Islet of Langerhans (tissue), 1 donor: ENCODE measurements at regions not wholly inside any gene's neighbourhood (a gene's known extent, or its start where the extent isn't known, plus 50 kb on each side); places are given as distances from the start of the nearest gene placed in this dataset.
"Not testable (repeated sequence)": the region's sequence is repeated elsewhere in the genome, so short reads cannot be mapped to it uniquely, and the experiment has no call there.

Experiments used
- FAIRE-seq: peaks from one replicate; lab custom pipeline; 2011; peaks lifted over from hg19 to GRCh38; lab: Jason Lieb, UNC

DNA sequence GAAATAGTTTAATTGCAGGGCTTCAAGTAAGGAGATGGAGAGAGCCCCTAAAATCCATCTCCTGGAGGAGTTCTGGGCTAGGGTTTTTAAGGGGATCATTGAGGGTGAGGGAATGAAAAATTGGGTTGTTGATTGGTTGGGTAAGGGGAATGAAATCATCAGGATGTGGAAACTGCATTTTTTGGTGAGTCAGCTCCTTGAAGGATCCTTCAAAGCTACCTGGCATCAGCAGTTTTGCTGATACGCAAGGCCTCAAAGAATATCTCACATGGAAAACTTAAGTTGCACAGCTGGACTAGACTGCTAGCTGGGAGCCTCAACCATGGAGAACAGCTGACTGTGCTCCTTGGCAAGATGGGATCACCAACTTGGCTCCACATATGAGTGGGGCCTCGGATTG is 136.7 kb downstream of the FGF10 start:
- no peak for FAIRE-seq

GRCh38 chr5:44246986-44247385 is 142.2 kb downstream of the FGF10 start:
- FAIRE-seq = no peak

DNA sequence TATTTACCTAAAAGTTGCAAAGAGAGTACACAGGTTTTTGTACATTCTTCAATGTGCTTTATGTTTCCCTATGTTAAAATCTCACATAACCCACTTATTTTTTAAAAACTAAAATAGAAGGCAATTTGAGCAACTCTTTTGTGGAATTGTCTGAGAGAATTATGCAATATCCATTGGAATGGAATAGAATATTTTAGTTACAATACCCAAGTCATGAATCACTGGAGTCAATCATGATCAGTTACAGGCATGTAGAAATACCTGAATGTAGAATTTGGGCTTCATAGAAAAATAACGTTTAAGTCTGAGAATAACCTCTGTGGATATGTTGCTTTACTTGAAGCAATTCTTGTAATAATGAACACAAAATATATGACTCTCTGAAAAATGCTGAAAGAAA is 143.3 kb downstream of the FGF10 start:
- FAIRE-seq = no peak

GRCh38 chr5:44242791-44243190 is 146.4 kb downstream of the FGF10 start:
- no peak for FAIRE-seq

DNA sequence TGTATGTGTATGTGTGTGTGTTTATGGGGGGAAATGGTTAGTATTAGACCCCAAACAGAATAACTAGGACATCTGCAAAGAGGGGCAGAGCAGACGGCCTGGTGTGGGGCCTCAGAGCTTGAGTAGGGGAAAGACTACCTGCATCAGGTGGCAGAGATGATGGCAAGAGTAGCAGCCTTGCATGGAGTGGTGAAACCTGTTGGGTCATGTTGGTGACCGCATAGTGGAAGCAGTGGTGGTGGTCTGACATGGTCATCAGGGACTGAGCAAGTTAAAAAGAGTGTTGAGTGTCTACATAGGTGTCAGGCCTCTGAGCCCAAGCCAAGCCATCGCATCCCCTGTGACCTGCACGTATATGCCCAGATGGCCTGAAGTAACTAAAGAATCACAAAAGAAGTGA is 153.2 kb downstream of the FGF10 start:
- no peak for FAIRE-seq

DNA sequence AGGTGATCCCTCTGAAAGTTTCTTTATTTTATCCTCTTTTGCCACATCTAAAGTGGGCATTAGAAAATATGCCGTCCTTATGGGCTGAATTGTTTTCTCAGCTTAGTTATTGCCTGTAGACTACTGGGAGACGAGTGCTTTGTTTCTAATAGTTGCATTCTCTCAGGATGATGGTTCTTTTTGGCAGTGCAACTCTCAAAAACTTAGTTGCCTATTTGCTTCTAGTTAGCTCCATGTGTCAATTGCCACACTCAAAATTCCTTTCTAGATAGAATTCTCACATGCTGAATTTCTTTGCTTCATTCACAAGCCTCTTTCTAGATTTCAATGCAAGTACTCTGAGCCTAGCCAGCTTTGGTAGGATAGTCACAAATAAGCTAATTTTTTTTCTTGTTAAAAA is 155.5 kb downstream of the FGF10 start:
- FAIRE-seq = no peak

- no peak for FAIRE-seq
Observed at GRCh38 chr5:44225231-44226160, 163.7 kb downstream of the FGF10 start.

DNA sequence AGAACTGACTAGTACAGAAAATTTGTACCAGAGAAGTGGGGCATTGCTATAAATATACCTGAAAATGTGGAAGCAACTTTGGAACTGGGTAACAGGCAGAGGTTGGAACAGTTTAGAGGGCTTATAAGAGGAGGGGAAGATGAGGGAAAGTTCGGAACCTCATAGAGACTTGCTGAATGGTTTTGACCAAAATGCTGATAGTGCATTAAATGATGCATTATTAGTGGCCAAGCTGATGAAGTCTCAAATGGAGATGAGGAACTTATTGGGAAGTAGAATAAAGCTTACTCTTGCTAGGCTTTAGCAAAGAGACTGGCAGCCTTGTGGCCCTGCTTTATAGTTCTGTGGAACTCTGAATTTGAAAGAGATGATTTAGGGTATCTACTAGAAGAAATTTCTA is 189.8 kb downstream of the FGF10 start:
- no peak for FAIRE-seq

DNA sequence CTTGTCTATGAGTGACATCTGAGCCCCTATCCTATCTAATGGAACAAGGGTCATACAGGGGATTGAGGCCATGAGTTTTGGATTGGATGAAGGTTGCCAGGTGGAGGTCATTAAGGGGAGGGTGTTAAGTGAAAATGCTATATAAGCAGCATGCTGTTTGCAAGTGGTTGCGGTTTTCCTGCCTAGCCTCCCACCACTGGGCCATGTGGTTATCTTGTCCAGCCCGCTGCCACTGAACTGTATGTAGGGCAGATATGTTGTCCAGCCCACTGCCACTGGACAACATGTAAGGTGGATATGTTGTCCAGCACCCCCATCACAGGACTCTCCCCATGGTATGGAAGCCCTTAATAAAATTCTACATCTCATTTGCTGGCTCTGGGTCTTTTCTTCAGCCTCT is 200.0 kb downstream of the FGF10 start:
- FAIRE-seq = no peak

- FAIRE-seq = no peak
Observed at GRCh38 chr5:44187973-44188372, 201.2 kb downstream of the FGF10 start.

- FAIRE-seq = no peak
Observed at GRCh38 chr5:44183753-44184152, 205.5 kb downstream of the FGF10 start.

DNA sequence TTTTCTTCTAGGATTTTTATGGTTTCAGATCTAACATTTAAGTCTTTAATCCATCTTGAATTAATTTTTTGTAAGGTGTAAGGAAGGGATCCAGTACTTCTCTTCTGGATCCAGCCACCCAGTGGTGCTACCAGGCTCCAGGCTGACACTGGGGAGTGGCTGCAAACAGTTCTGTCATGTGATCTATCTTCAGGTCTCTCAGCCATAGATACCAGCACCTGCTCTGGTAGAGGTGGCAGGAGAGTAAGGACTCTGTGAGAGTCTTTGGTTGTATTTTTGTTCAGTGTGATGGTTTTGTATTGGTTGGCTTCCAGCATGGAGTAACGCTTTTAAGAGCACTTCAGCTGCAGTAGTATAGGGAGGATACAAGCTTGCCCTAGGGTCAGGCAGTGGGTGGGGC is 205.9 kb downstream of the FGF10 start:
- FAIRE-seq = no peak

- no peak for FAIRE-seq
Observed at GRCh38 chr5:44178414-44178813, 210.8 kb downstream of the FGF10 start.

GRCh38 chr5:44167540-44167939 is 221.7 kb downstream of the FGF10 start:
- no peak for FAIRE-seq

DNA sequence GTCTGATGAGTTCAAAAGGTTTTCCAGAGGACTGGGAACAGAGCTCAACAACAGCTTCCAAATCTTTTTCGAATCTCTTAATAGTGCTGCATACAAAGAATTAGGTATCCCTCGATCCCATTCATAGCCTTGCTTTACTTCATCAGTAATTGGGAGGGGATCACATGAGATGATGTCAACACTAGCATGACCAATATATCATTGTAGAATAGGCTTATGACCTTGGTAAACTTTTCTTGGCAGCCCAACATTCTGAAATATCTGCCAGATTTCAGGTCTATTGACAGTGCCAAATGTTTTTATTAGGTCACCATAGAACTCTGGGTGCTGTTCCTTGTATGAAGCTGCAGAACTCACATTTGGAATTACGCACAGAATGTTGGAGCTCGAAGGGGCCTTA is 228.9 kb downstream of the FGF10 start:
- FAIRE-seq = no peak

DNA sequence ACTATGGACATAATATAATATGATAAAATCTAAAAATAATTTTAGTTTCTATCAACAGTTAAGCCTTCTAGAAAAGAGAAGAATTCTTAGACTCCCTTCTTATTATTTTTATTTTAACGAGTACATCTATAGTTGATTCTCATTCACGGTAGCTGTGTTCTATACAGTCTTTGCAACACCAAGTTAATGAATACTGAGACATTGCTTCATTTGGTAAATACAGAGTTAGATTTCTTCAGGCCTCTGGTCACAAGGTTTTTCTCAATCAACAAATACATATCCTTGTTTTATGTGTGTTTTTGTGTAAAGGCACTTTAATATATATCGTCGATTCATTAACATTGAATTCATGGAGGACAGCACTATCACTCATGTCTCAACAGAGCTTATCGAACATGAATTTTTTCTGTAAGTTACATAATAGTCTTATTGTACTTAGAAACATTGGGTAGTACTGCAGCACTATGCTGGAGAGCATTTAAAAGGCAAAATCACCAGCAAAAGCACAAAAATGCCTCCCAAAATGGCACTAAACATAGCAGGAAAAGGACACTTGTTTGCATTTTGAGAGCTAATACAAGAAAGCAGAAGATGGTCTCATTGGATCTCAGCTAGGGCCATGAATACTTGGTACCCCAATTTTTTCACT is 239.0 kb downstream of the FGF10 start:
- no peak for FAIRE-seq

GRCh38 chr5:44117947-44118346 is 271.3 kb downstream of the FGF10 start:
- FAIRE-seq = not testable (repeated sequence)

GRCh38 chr5:44108232-44108631 is 281.0 kb downstream of the FGF10 start:
- FAIRE-seq = not testable (repeated sequence)

GRCh38 chr5:44099643-44100042 is 289.6 kb downstream of the FGF10 start:
- FAIRE-seq = no peak

DNA sequence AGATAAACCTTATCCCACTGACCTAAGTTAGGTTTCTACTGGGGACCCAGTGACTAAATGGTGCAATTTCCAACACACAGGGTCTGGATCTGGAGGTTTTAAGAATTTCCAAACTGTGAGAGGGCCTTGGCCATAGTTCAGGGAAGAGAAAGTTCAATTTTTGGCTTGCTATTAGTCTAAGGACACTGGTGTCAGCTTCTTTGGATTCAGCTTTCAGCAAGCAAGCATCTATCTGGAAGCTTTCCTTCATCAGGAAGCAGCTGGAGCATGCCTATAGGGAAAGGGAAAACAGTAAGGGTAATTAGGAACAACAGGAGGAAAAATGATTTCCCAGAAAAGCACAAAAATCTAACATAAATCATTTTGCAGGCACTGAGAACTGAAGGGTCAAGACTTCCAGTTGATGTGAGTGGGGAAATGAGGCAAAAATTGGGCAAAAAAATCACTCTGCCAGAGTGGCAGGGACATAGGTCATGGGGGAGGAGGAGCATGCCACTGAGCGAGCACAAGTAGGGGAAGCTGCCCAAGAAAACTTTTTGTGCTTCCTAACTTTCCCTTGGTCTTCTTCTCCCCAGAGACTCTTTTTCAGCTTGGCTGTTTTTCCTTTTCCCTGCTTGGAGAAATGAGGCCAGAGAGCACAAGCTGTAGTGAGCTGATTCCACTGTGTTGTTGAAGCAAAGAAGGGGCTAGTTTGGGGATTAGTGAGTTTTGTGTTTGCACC is 299.6 kb downstream of the FGF10 start:
- no peak for FAIRE-seq

DNA sequence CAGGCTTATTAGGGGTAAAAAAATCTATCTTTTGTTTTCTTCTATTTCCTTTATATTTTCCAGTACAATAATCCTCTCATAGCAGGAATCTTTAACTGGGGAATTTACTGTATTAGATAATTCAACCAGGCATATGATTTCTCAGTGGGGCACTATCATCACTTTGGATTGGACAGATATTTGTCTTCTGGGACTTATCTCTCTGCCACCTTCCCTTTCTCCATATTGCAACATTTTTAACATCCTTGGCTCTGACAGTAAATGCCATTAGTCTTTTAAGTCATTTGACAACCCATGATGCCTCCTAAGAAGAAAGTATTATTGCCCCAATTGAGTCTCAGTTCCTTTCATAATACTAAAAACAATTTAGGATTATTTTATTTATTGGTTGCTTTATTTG is 304.1 kb downstream of the FGF10 start:
- no peak for FAIRE-seq

GRCh38 chr5:44074547-44074946 is 314.7 kb downstream of the FGF10 start:
- FAIRE-seq = not testable (repeated sequence)

- no peak for FAIRE-seq
Observed at GRCh38 chr5:44051591-44051990, 337.6 kb downstream of the FGF10 start.
